Keratinocyte (primary cell): ENCODE measurements at regions not wholly inside any gene's neighbourhood (a gene's known extent, or its start where the extent isn't known, plus 50 kb on each side); places are given as distances from the start of the nearest gene placed in this dataset.

ENCODE experiments used
- DNase-seq: peaks from one replicate; pipeline ENCODE4 v3.0.0-alpha.2; 2011; ENCODE audit warnings: low read depth, missing footprints, low spot score
- FAIRE-seq: peaks from 2 replicates; lab custom pipeline; 2011; peaks lifted over from hg19 to GRCh38; lab: Jason Lieb, UNC
- H2AFZ ChIP-seq: 2 replicates; pipeline ENCODE4 v1.6.0; 2012; ENCODE audit warnings: low read length, control low read depth, inconsistent platforms; ENCODE audit not compliant: control insufficient read depth
- H3K27ac ChIP-seq: 2 replicates; pipeline ENCODE4 v1.5.1; 2011; ENCODE audit warnings: low read length; ENCODE audit not compliant: control insufficient read depth, insufficient read depth
- H3K27me3 ChIP-seq: 3 replicates; pipeline ENCODE4 v1.6.0; 2011; ENCODE audit warnings: low read length; ENCODE audit not compliant: control insufficient read depth, insufficient read depth; ENCODE audit errors: extremely low read depth
- H3K36me3 ChIP-seq, 2 experiments: 2 replicates in 1 of 2; 3 replicates in 1 of 2; pipeline ENCODE4 v1.5.1; 2011; ENCODE audit warnings: low read length in 2 of 2, mild to moderate bottlenecking in 1 of 2; ENCODE audit not compliant: control insufficient read depth in 2 of 2, insufficient read depth in 2 of 2; ENCODE audit errors: extremely low read depth in 1 of 2
- H3K4me1 ChIP-seq: 3 replicates; pipeline ENCODE4 v1.5.1; 2011; ENCODE audit warnings: low read length; ENCODE audit not compliant: control insufficient read depth, insufficient read depth; ENCODE audit errors: extremely low read depth
- H3K4me2 ChIP-seq: 3 replicates; pipeline ENCODE4 v1.6.0; 2011; ENCODE audit warnings: low read depth, low read length; ENCODE audit not compliant: control insufficient read depth, insufficient read depth; ENCODE audit errors: extremely low read depth
- H3K4me3 ChIP-seq, 3 experiments: fragments of 200-600 bp in 1 of 3; sonication (generic) in 1 of 3; 2 replicates in 2 of 3; 3 replicates in 1 of 3; pipeline ENCODE4 v1.5.1; 2011 to 2016; ENCODE audit warnings: low read length in 3 of 3, mild to moderate bottlenecking in 3 of 3, control low read depth in 2 of 3, inconsistent platforms in 1 of 3, low read depth in 1 of 3, mixed read lengths in 1 of 3, mixed run types in 1 of 3, moderate library complexity in 1 of 3; ENCODE audit not compliant: control insufficient read depth in 2 of 3, insufficient read depth in 2 of 3; ENCODE audit errors: extremely low read depth in 1 of 3
- H3K79me2 ChIP-seq: 2 replicates; pipeline ENCODE4 v1.6.0; 2012; ENCODE audit warnings: low read length; ENCODE audit not compliant: control insufficient read depth, insufficient read depth
- H3K9ac ChIP-seq: 3 replicates; pipeline ENCODE4 v1.6.0; 2011; ENCODE audit warnings: low read length; ENCODE audit not compliant: control insufficient read depth, insufficient read depth; ENCODE audit errors: extremely low read depth
- H3K9me1 ChIP-seq: 3 replicates; pipeline ENCODE4 v1.6.0; 2011; ENCODE audit warnings: low read length; ENCODE audit not compliant: control insufficient read depth, insufficient read depth; ENCODE audit errors: extremely low read depth
- H3K9me3 ChIP-seq: 2 replicates; pipeline ENCODE4 v1.5.1; 2012; ENCODE audit warnings: low read depth, low read length; ENCODE audit not compliant: control insufficient read depth
- H4K20me1 ChIP-seq: 3 replicates; pipeline ENCODE4 v1.6.0; 2011; ENCODE audit warnings: low read length; ENCODE audit not compliant: control insufficient read depth, insufficient read depth; ENCODE audit errors: extremely low read depth
- CTCF ChIP-seq, 3 experiments: IDR thresholded peaks in 1 of 3; conservative IDR thresholded peaks in 1 of 3; optimal IDR thresholded peaks in 1 of 3; 2 replicates in 2 of 3; 3 replicates in 1 of 3; pipeline versions ENCODE3 to v1.5.1; 2011; ENCODE audit warnings: low read length in 3 of 3, mild to moderate bottlenecking in 3 of 3, moderate library complexity in 2 of 3, control low read depth in 1 of 3, inconsistent platforms in 1 of 3; ENCODE audit not compliant: insufficient read depth in 2 of 3; ENCODE audit errors: extremely low read depth in 1 of 3
- EZH2 ChIP-seq: IDR thresholded peaks from one replicate; pipeline ENCODE4 v1.6.1; 2012; ENCODE audit warnings: inconsistent platforms, mild to moderate bottlenecking, low read length, moderate library complexity
- dilution Hi-C: fragments of 300-500 bp; cut with MboI; formaldehyde crosslinking; loops from one replicate; pipeline ENCODE4 v1.7.0; 2020; ENCODE audit warnings: low sequenced_read_pairs; ENCODE audit not compliant: extremely low pct_ligation_motif_present

- FAIRE-seq: no peak
- dilution Hi-C loops: no loop called here
These were observed 673.2 kb downstream of the RERGL start for GRCh38 chr12:17416748-17417147.

DNA sequence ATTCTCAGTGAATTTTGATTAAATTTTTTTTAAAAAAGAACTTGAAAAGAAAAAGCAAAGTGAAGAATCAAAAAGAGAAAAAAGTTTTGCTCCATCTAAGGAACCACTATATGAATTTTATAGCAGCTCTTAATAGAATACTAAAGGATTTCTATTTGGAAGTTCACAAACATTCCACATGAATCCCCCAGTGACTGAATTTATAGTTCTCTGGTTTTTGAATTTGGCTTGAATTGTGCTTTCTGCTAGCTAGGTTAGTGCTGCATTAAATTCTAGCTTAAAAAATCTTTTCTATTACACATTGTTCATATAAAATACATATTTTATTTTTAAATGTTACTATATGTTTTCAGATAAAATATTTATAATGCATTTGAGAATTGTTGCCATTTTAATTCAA is 675.4 kb downstream of the RERGL start:
- Histone ChIP-seq H3K9me3 (peaks cover 4% of the 10 kb centered on the region), H3K4me1 (no peaks in the 10 kb centered on the region), H3K9ac (no peak overlapping the region), H3K27me3 (no peaks in the 10 kb centered on the region), H3K36me3 (no peaks in the 10 kb centered on the region), H4K20me1 (no peaks in the 10 kb centered on the region), H3K9me1 (no peaks in the 10 kb centered on the region), H2AFZ (no peak overlapping the region), H3K79me2 (no peaks in the 10 kb centered on the region), H3K4me3 (no peak overlapping the region), H3K4me2 (no peak overlapping the region), H3K27ac (no peak overlapping the region)
- FAIRE-seq (no peak), DNase-seq (no peak)
- dilution Hi-C loops: no loop called here
- TF ChIP-seq EZH2 (no peak), CTCF (optimal IDR thresholded peaks at IDR 0.05 in 1 of 3, IDR thresholded peaks at IDR 0.05 in 1 of 3, conservative IDR thresholded peaks at IDR 0.05 in 1 of 3; ENCODE audit: extremely low read depth in 1 of 3, insufficient read depth in 2 of 3, low read length in 3 of 3) (no peak)

More at GRCh38 chr12:17416748-17417147, 673.2 kb downstream of the RERGL start:
- H3K36me3 ChIP-seq: no peaks in the 10 kb centered on the region
- no peak overlapping the region for H3K4me2 ChIP-seq
- no peak overlapping the region for H2AFZ ChIP-seq
- no peaks in the 10 kb centered on the region for H3K27me3 ChIP-seq
- no peak overlapping the region for H3K4me3 ChIP-seq
- no peaks in the 10 kb centered on the region for H3K79me2 ChIP-seq
- H3K27ac ChIP-seq: no peak overlapping the region
- H3K9ac ChIP-seq: no peak overlapping the region
- H3K9me1 ChIP-seq: no peaks in the 10 kb centered on the region
- H4K20me1 ChIP-seq: no peaks in the 10 kb centered on the region
- peaks cover 4% of the 10 kb centered on the region for H3K9me3 ChIP-seq
- no peak for DNase-seq
- no peaks in the 10 kb centered on the region for H3K4me1 ChIP-seq
- no peak for TF ChIP-seq EZH2
- TF ChIP-seq CTCF (optimal IDR thresholded peaks at IDR 0.05 in 1 of 3, IDR thresholded peaks at IDR 0.05 in 1 of 3, conservative IDR thresholded peaks at IDR 0.05 in 1 of 3; ENCODE audit: extremely low read depth in 1 of 3, insufficient read depth in 2 of 3, low read length in 3 of 3): no peak
